ENCODE measurements at regions not wholly inside any gene's neighbourhood (a gene's known extent, or its start where the extent isn't known, plus 50 kb on each side); places are given as distances from the start of the nearest gene placed in this dataset.

GRCh38 chr21:18522181-18522972 lies 118.8 kb upstream of the TMPRSS15 start:
- no peak for DNase-seq (ENCODE audit: low read depth)
- TF ChIP-seq, protein P1, sequence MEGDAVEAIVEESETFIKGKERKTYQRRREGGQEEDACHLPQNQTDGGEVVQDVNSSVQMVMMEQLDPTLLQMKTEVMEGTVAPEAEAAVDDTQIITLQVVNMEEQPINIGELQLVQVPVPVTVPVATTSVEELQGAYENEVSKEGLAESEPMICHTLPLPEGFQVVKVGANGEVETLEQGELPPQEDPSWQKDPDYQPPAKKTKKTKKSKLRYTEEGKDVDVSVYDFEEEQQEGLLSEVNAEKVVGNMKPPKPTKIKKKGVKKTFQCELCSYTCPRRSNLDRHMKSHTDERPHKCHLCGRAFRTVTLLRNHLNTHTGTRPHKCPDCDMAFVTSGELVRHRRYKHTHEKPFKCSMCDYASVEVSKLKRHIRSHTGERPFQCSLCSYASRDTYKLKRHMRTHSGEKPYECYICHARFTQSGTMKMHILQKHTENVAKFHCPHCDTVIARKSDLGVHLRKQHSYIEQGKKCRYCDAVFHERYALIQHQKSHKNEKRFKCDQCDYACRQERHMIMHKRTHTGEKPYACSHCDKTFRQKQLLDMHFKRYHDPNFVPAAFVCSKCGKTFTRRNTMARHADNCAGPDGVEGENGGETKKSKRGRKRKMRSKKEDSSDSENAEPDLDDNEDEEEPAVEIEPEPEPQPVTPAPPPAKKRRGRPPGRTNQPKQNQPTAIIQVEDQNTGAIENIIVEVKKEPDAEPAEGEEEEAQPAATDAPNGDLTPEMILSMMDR (conservative IDR thresholded peaks at IDR 0.05; ENCODE audit: low read depth, low read length) = no peak
- H3K4me3 ChIP-seq (ENCODE audit: low read depth, low read length) = no peak overlapping the region

DNA sequence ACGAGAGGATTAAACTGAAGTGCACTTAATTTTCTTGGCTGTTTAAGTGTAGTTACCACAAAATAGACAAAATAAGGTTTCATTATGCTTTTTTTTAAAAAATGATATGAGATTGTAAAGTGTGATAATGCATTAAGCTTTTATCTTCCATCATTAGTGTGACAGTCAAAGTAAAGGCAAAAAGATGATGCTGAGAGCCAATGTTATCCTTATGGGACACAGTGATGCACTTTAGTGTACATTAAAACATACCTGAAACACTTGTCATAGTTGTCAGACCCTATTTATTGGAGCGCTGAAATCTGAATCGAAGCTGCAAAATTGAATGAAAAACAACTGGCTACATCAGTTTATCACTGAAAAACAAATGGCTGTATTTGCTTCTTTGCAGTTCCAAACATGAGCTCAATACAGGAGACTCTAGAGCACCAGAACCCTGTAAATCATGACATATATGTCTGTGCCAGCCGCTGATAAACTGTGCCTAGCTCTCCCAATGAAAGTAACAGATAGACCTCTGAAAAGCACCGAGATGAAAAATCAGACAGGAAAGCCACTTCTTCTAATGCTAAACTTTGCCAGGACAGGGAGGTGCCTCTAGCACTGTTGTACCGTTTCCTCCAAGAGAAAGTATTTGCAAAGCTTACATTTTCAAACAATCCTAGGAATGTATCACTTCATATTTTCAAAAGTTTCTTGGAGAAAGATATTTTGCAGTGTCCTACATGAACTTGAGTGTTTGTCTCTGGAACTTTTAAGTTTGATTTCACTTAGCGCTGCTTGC lies 120.7 kb upstream of the TMPRSS15 start:
- H3K4me3 ChIP-seq (ENCODE audit: low read depth, low read length) = no peak overlapping the region
- DNase-seq (ENCODE audit: low read depth) = no peak
- TF ChIP-seq, protein P1 (conservative IDR thresholded peaks at IDR 0.05; ENCODE audit: low read depth, low read length) = no peak

DNA sequence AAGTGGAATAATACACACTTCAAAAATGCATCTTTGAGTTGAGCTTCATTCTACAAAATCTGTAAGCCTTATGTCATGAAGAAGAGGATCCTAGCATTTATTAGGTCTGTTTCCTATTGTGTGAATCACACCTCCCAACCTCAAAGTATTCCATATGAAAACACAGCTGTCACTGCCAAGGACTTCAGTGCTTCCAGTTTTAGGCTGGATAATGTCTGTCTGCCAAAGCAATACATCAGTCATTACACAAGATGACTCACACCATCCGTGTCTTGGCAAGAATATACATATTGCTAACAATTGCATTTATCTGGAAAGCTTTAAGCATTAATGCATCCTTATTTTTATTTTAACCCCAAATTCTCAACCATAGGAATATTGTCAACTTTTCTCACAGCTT lies 125.7 kb upstream of the TMPRSS15 start:
- no peak overlapping the region for H3K4me3 ChIP-seq (ENCODE audit: low read depth, low read length)
- TF ChIP-seq, protein P1 (conservative IDR thresholded peaks at IDR 0.05; ENCODE audit: low read depth, low read length) = no peak
- DNase-seq (ENCODE audit: low read depth) = no peak

DNA sequence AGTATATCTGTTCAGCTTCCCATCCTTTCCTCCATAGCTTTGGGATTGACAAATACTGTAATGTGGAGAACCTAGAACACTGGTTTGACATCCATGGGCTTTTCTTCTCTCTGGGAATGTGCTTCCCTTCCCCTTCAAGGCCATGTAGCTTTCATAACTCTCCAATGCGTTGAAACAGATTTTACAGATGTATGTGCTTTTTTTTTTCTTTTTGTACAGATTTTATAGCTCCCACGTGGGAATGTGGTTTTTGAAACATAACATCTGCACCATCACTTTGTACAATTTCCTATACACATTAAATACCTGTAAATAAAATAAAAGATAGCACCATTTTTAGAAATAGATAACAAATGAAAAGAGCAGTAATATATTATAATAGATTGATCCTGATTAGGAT lies 138.5 kb upstream of the TMPRSS15 start:
- H3K4me3 ChIP-seq (ENCODE audit: low read depth, low read length) = no peak overlapping the region
- TF ChIP-seq, protein P1 (conservative IDR thresholded peaks at IDR 0.05; ENCODE audit: low read depth, low read length) = no peak
- no peak for DNase-seq (ENCODE audit: low read depth)

- no peak overlapping the region for H3K4me3 ChIP-seq (ENCODE audit: low read depth, low read length)
- TF ChIP-seq, protein P1 (conservative IDR thresholded peaks at IDR 0.05; ENCODE audit: low read depth, low read length) = no peak
- DNase-seq (ENCODE audit: low read depth) = no peak
Measured at GRCh38 chr21:18545908-18546307, 142.3 kb upstream of the TMPRSS15 start.

GRCh38 chr21:18547347-18547746 lies 143.8 kb upstream of the TMPRSS15 start:
- DNase-seq (ENCODE audit: low read depth) = no peak
- TF ChIP-seq, protein P1 (conservative IDR thresholded peaks at IDR 0.05; ENCODE audit: low read depth, low read length) = no peak
- no peak overlapping the region for H3K4me3 ChIP-seq (ENCODE audit: low read depth, low read length)

Data from epithelial cell of proximal tubule (primary cell).